ENCODE measurements at regions not wholly inside any gene's neighbourhood (a gene's known extent, or its start where the extent isn't known, plus 50 kb on each side); places are given as distances from the start of the nearest gene placed in this dataset.

- DNase-seq: no peak
Observed at GRCh38 chr5:144918371-144918770, 747.7 kb downstream of the KCTD16 start.

- DNase-seq: no peak
Observed at GRCh38 chr5:144915452-144915851, 744.8 kb downstream of the KCTD16 start.

DNA sequence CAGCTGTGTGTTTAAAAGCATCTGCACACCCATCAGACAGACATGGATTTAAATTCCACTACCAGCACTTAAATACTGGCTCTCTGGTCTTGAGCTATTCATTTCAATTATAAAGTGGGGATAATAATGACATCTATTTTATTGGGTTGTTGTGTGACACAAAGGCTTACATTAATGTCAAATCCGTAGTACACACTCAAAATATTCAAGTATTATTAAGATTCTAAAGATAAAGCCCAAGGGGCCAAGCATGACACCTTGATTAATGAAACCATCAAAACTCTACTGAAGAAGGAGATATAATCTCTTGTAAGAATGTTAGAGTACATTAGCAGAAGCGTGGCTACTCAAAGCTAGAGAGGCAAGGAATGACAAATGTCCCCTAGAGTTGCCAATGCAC is 743.0 kb downstream of the KCTD16 start:
- no peak for DNase-seq

DNA sequence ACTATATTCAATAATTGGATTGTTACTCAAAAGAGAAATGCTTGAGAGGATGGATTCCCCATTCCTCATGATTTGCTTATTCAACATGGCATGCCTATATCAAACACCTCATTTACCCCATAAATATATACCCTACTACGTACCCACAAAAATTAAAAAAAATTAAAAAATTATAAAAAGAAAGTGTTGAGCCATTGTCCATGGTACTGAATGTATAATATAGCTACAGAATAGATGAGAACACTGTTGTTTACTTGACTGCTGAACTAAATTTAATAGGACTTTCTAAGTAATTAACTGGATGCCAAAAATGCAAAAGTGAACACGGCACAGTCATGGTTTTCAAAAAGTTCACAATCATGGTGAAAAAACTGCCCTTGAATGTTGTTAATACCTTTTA is 725.8 kb downstream of the KCTD16 start:
- no peak for DNase-seq

- DNase-seq: no peak
Observed at GRCh38 chr5:144886668-144887067, 716.0 kb downstream of the KCTD16 start.

DNA sequence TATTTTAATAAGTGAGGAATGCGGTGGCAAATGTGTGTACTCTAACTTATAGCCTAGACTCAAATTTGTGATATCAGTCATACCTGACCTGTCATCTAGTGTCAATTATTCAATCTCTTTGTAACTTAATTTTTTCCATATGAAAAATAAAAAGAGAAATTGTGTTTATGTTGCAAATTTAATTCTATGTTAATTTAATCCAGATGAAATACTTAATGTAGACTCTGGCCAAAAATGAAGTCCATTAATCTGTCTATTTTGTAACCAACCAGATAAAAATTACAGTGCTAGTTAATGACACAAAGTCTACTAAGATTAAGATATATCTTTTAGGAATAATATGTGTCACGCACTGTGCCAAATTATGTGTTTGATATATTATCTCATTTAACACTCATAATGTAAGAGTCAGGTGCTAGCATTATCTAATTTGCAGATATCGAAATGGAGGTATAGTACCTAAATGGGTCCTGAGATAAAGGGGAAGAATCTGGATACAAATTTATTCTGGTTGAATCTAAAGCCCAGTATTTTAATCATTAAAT is 712.1 kb downstream of the KCTD16 start:
- DNase-seq: no peak

DNA sequence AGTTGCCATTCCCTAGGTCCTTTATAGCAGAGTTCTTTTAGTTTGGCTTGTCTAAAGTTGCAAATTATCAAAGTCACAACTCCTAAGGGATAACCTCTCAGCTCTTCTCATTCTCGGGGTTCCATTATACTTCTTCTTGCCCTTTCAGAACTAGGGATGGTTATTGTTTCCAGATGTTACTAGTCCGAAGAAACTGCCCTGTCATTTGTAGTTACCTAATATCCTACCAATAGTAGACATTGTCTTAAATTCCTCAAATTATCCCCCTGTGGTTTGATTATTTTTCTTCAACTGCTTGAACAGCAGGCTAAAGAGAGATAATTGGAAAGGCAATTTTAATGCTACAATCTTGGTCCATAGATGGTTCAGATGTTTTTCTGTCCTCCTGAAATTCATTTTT is 709.8 kb downstream of the KCTD16 start:
- DNase-seq: no peak

DNA sequence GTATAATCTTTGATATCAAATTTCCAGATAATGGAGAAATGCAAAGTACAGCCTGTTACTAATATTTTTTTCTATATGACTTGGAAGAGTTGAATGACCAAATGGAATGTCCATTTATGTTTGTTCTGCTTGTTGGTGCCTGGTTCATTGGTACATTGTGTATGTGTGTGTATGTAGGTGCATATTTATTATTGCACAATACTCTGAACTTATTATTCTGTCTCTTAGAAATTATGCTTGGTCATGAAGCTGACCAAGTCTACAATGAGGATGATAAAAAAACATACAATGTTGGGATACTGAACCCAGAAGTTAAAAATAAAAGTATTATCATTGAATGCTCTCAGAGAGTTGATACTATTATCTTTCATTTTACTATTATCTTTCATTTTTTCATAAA is 706.3 kb downstream of the KCTD16 start:
- DNase-seq: no peak

DNA sequence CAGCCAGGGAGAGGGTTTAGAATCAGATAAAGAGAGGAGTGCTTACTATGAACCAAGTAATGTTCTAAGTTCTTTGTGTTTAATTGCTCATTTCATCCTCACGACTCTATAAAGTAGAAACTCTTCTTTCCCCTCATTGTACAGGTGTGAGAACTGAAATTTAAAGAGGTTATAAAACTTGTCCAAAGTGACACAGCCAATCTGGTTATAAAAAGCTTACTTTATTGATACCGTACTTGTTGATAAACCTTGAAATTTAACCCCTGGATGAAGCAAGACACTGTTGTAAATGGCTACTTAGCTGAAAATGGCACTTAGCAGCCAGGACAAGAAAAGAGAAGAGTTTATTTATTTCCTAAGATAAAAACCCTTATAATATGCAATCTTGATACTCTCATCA is 702.4 kb downstream of the KCTD16 start:
- DNase-seq: no peak

- DNase-seq: no peak
Observed at GRCh38 chr5:144864118-144864517, 693.4 kb downstream of the KCTD16 start.

GRCh38 chr5:144857454-144857853 is 686.8 kb downstream of the KCTD16 start:
- DNase-seq: no peak

DNA sequence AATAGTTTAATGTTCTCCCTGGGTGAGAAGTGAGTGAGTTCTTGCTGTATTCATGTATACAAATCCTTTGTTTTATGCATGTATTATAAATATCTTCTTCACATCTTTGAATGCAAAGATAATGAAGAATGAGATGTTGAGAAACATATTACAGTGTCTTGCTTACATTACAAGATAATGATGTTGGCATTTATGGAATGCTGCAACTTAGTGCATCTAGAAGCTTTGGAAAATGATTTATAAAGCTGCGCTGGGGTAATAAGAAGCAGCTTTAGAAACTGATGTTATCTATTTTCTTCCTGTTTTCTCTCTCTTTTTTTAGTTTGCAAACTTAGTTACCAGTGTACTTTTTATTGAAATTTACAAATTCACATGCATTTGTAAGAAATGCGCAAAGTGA is 673.4 kb downstream of the KCTD16 start:
- no peak for DNase-seq

DNA sequence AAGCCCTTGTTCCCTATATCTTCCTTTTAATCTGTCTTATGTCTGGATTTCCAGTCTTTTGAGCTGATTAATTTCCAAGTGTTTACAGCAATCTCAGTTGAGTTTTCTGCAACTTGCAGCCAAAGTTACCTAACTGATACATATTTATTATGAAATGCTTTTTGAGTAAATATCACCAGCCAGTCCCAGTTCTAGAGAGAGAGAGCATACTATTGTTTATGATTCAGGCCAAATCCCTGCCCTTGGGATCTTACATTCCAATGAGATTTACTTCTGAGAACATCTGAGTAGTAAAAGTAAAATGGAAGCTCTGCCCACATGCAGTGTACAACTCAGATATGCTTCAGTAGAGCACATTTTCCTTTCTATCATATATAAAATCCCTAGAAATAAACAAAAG is 661.7 kb downstream of the KCTD16 start:
- no peak for DNase-seq

- DNase-seq: no peak
Observed at GRCh38 chr5:144831650-144832049, 661.0 kb downstream of the KCTD16 start.

GRCh38 chr5:144822503-144822902 is 651.8 kb downstream of the KCTD16 start:
- DNase-seq: no peak

DNA sequence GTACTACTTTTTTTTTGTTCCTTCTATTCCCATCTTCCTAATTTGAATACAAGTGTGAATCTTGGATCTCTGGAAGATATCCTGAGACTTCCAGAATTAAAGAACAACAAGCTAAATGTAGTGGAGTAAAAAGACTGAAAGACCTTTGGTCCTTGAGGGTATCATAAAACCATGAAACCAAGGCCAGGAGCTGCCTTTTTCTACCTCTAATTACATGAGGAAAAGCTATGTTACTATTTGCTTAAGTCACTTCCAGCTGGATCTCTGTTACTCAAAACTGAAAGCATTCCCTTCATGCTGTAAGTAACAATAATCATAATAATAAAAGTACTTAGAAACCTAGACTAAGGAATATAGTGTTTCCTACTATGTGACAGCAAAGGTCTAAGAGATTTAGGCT is 649.6 kb downstream of the KCTD16 start:
- DNase-seq: no peak

GRCh38 chr5:144815131-144815530 is 644.5 kb downstream of the KCTD16 start:
- DNase-seq: no peak

- DNase-seq: peak; percentile 54
Observed at GRCh38 chr5:144812763-144813162, 642.1 kb downstream of the KCTD16 start.

GRCh38 chr5:144800169-144800568 is 629.5 kb downstream of the KCTD16 start:
- no peak for DNase-seq

GRCh38 chr5:144798595-144798994 is 627.9 kb downstream of the KCTD16 start:
- DNase-seq: no peak

GRCh38 chr5:144794922-144795321 is 624.2 kb downstream of the KCTD16 start:
- no peak for DNase-seq

GRCh38 chr5:144788556-144788955 is 617.9 kb downstream of the KCTD16 start:
- no peak for DNase-seq

DNA sequence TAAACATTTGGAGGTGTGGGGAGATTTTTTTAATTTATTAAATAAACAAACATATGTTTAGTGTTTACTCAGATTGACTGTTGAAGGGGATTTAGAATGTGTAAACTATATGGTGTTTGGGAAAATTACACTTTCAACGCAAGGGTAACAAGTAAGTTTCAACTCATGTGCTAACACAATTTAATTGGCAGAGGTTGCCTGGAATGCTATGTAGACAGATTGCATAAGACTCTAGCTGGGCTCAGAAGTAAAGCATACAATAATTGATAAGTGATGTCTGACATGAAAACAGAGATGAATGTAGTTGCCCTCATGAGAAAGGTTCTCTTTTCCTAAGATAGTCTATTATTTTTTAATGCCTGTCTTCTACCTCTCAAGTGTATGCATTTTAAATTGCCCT is 617.4 kb downstream of the KCTD16 start:
- DNase-seq: no peak

GRCh38 chr5:144779368-144779767 is 608.7 kb downstream of the KCTD16 start:
- DNase-seq: no peak

GRCh38 chr5:144778561-144778960 is 607.9 kb downstream of the KCTD16 start:
- DNase-seq: no peak

DNA sequence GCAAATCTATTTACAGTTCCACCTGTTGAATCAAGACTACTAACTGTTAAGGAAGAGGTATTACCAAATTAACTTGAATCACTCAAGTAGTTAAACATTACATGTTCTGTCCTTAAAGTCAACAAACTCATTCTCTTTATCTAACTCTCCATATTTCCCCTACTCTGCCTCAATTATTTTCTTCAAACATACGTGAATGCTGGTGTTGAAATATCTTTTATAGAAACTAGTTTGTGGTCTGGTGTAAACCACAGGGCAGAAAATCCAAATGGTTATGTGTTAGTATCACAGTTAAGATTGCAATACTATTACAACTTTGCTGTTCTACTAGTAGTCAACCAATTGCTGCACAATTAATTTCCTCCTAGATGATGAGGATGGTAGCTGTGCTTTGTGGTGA is 603.5 kb downstream of the KCTD16 start:
- DNase-seq: no peak
